OCI-LY3 (cell line): ENCODE measurements at regions not wholly inside any gene's neighbourhood (a gene's known extent, or its start where the extent isn't known, plus 50 kb on each side); places are given as distances from the start of the nearest gene placed in this dataset.

ENCODE experiments used
- CTCF ChIP-seq: fragments of 200-600, 300-600 bp; sonication (generic); IDR thresholded peaks from 2 replicates; pipeline ENCODE4 v1.5.1; 2014; ENCODE audit warnings: antibody characterized with exemption, low read length, low read depth
- EZH2phosphoT487 ChIP-seq: fragments of 200-600 bp; shearing (Covaris generic); IDR thresholded peaks from 2 replicates; pipeline ENCODE4 v1.6.1; 2018; ENCODE audit warnings: antibody characterized with exemption, mixed run types, low read depth

- TF ChIP-seq CTCF = no peak
- TF ChIP-seq EZH2phosphoT487 = no peak
Measured at GRCh38 chr7:29639886-29640595, 76.4 kb downstream of the PRR15 start.
